HepG2 (cell line): ENCODE measurements at regions not wholly inside any gene's neighbourhood (a gene's known extent, or its start where the extent isn't known, plus 50 kb on each side); places are given as distances from the start of the nearest gene placed in this dataset.

Source experiments
- ATAC-seq: fragments of 200-7000 bp; cut with Tn5 transposase; 3 replicates; pipeline ENCODE4 v1.9.1; 2020; ENCODE audit warnings: mild to moderate bottlenecking, moderate library complexity
- BruUV-seq: library from RNA; stranded (reverse); fragments of 400-500 nt; replicated peaks from 2 replicates; lab custom pipeline; 2021; lab: Mats Ljungman, UMichigan
- CTCF ChIA-PET: fragments of 300-600 bp; formaldehyde crosslinking; extraction: SDS; loops from one replicate; lab custom pipeline; 2021; ENCODE audit warnings: low total read pairs, inconsistent platforms, low intra/inter-chr PET ratio; lab: Yijun Ruan, JAX
- POLR2A ChIA-PET: fragments of 350-600 bp; sonication (Branson Sonifier 250); formaldehyde crosslinking; loops from one replicate; lab custom pipeline; 2020; ENCODE audit warnings: antibody characterized with exemption, inconsistent platforms; lab: Yijun Ruan, JAX
- DNase-seq: peaks from one replicate; pipeline ENCODE4 v3.0.0-alpha.2; 2015; ENCODE audit warnings: low spot score
- FAIRE-seq: peaks from 3 replicates; lab custom pipeline; 2011; peaks lifted over from hg19 to GRCh38; lab: Jason Lieb, UNC
- H2AFZ ChIP-seq: one replicate; pipeline ENCODE4 v1.6.1; 2011; ENCODE audit warnings: low read length, inconsistent platforms
- H3K27ac ChIP-seq: fragments of 300-600 bp; 3 replicates; pipeline ENCODE4 v1.8.0; 2011; ENCODE audit warnings: mixed run types, mild to moderate bottlenecking, mixed read lengths, low read length, inconsistent platforms; ENCODE audit not compliant: insufficient read depth; ENCODE audit errors: extremely low read length
- H3K27me3 ChIP-seq, 2 experiments: fragments of 200-600 bp in 1 of 2; 2 replicates in 1 of 2; 3 replicates in 1 of 2; pipeline versions ENCODE4 v1.6.0 to v1.8.0; 2011; ENCODE audit warnings: low read length in 2 of 2, mild to moderate bottlenecking in 2 of 2, moderate library complexity in 2 of 2, inconsistent platforms in 1 of 2; ENCODE audit not compliant: insufficient read depth in 2 of 2, control insufficient read depth in 1 of 2
- H3K36me3 ChIP-seq, 2 experiments: fragments of 200-600 bp in 1 of 2; replicated peaks in 1 of 2; 2 replicates in 1 of 2; 3 replicates in 1 of 2; pipeline versions ENCODE4 v1.5.1 to v1.8.0; 2011; ENCODE audit warnings: low read length in 2 of 2, inconsistent platforms in 1 of 2; ENCODE audit not compliant: insufficient read depth in 2 of 2, control insufficient read depth in 1 of 2
- H3K4me1 ChIP-seq: 2 replicates; pipeline ENCODE4 v1.5.1; 2012; ENCODE audit warnings: low read length, inconsistent platforms; ENCODE audit not compliant: insufficient read depth
- H3K4me2 ChIP-seq: 2 replicates; pipeline ENCODE4 v1.6.0; 2011; ENCODE audit warnings: low read depth, low read length, inconsistent platforms
- H3K4me3 ChIP-seq, 3 experiments: fragments of 200-600 bp in 1 of 3; sonication (generic), shearing (Covaris generic) in 1 of 3; replicated peaks in 1 of 3; 2 replicates each; pipeline ENCODE4 v1.5.1; 2011 to 2016; ENCODE audit warnings: low read length in 3 of 3, inconsistent platforms in 2 of 3, low read depth in 2 of 3, mild to moderate bottlenecking in 2 of 3, control low read depth in 1 of 3, mixed read lengths in 1 of 3; ENCODE audit not compliant: insufficient read depth in 1 of 3
- H3K79me2 ChIP-seq: one replicate; pipeline ENCODE4 v1.6.1; 2011; ENCODE audit warnings: low read length, inconsistent platforms; ENCODE audit not compliant: insufficient read depth
- H3K9ac ChIP-seq: 2 replicates; pipeline ENCODE4 v1.6.0; 2011; ENCODE audit warnings: mild to moderate bottlenecking, low read depth, low read length, inconsistent platforms; ENCODE audit not compliant: insufficient read depth
- H3K9me3 ChIP-seq: 2 replicates; pipeline ENCODE4 v1.5.1; 2012; ENCODE audit warnings: mild to moderate bottlenecking, low read length
- H4K20me1 ChIP-seq: 2 replicates; pipeline ENCODE4 v1.6.0; 2011; ENCODE audit warnings: inconsistent platforms, mild to moderate bottlenecking, low read length, moderate library complexity; ENCODE audit not compliant: insufficient read depth
- KAT7 ChIP-seq: IDR thresholded peaks from 2 replicates; pipeline ENCODE4 v1.6.1; 2018; ENCODE audit warnings: borderline replicate concordance, missing compliant biosample characterization
- MATR3 ChIP-seq: sonication (generic); formaldehyde crosslinking; IDR thresholded peaks from 2 replicates; pipeline ENCODE4 v1.4.0; 2020; ENCODE audit warnings: missing genetic modification reagents
- SALL2 ChIP-seq: sonication (generic); formaldehyde crosslinking; IDR thresholded peaks from 2 replicates; pipeline ENCODE4 v1.8.1; 2023; ENCODE audit warnings: mild to moderate bottlenecking, missing genetic modification reagents, inconsistent platforms
- SNAPC5 ChIP-seq: sonication (generic); formaldehyde crosslinking; IDR thresholded peaks from 2 replicates; pipeline ENCODE4 v1.8.1; 2023; ENCODE audit warnings: mild to moderate bottlenecking, missing genetic modification reagents, borderline replicate concordance
- YEATS2 ChIP-seq: sonication (generic); formaldehyde crosslinking; IDR thresholded peaks from 2 replicates; pipeline ENCODE4 v1.4.0; 2020; ENCODE audit warnings: missing genetic modification reagents, borderline replicate concordance
- ZBTB42 ChIP-seq: sonication (generic); formaldehyde crosslinking; IDR thresholded peaks from 2 replicates; pipeline ENCODE4 v1.5.0; 2020; ENCODE audit warnings: mild to moderate bottlenecking, missing genetic modification reagents
- ZGPAT ChIP-seq: IDR thresholded peaks from 2 replicates; pipeline ENCODE4 v1.6.1; 2016; ENCODE audit warnings: mild to moderate bottlenecking
- ZNF124 ChIP-seq: sonication (generic); formaldehyde crosslinking; IDR thresholded peaks from 2 replicates; pipeline ENCODE4 v1.4.0; 2020; ENCODE audit warnings: missing genetic modification reagents
- ZNF484 ChIP-seq: sonication (generic); formaldehyde crosslinking; IDR thresholded peaks from 2 replicates; pipeline ENCODE4 v1.5.1; 2020; ENCODE audit warnings: mild to moderate bottlenecking, low read depth, missing genetic modification reagents, borderline replicate concordance
- ZSCAN9 ChIP-seq: IDR thresholded peaks from 2 replicates; pipeline ENCODE4 v1.6.1; 2016; ENCODE audit warnings: borderline replicate concordance
- WGBS: methylation state at CpG from one replicate; pipeline ENCODE4 v1.1.6; 2017; ENCODE audit warnings: low lambda C conversion rate; 5-methylcytosine and 5-hydroxymethylcytosine counted together
- in situ Hi-C: cut with HindIII; loops from 2 replicates; pipeline ENCODE4 v1.10.0; 2017; ENCODE audit warnings: low pct_unique_long_range_greater_than_20kb; ENCODE audit not compliant: extremely low pct_ligation_motif_present
- intact Hi-C: fragments of 100-400 bp; cut with micrococcal nuclease; formaldehyde crosslinking; loops from one replicate; pipeline ENCODE4 v1.10.0; 2022; ENCODE audit not compliant: unreplicated experiment
- TF ChIP-seq, protein P1 (sequence below): sonication (generic); formaldehyde crosslinking; IDR thresholded peaks from 2 replicates; pipeline ENCODE4 v1.8.1; 2022; ENCODE audit warnings: mild to moderate bottlenecking, missing genetic modification reagents
- TF ChIP-seq, protein P2 (sequence below): sonication (generic); formaldehyde crosslinking; IDR thresholded peaks from 2 replicates; pipeline ENCODE4 v1.4.0; 2020; ENCODE audit warnings: missing genetic modification reagents, mild to moderate bottlenecking, borderline replicate concordance
- TF ChIP-seq, protein P3 (sequence below): sonication (generic); formaldehyde crosslinking; IDR thresholded peaks from 2 replicates; pipeline ENCODE4 v1.8.1; 2023; ENCODE audit warnings: missing genetic modification reagents, inconsistent platforms, borderline replicate concordance

DNA sequence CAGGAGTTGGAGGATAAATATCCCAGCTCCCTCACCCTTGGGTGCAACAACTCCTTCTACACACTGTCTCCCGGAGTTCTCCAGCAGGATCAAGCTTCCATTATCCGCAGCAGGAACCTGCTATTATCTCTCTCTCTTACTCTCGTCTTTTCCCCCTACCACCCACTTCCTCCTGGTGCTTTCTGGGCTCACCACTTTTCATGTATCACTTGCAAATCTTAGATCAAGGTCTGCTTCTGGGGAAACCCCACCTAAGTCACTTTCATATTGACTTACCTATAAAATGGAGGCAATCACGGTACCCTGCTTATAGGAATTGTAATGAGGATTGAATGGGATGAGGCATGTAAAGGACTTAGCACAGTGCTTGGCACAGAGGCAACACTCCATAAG, 589.5 kb downstream of the BCOR start:
- DNase-seq, result no peak
- WGBS, result 0% methylated on average over 4 of the region's 4 CpGs
- Histone ChIP-seq H3K27ac (no peak overlapping the region), H3K4me1 (no peaks in the 10 kb centered on the region), H2AFZ (no peak overlapping the region), H3K9me3 (peaks cover 8% of the 10 kb centered on the region; the same call in 1 of the 2 replicates), H3K79me2 (no peaks in the 10 kb centered on the region)
- no TSS peak for BruUV-seq
- in situ Hi-C loops, result no loop called here
- ATAC-seq, result no peak
- CTCF ChIA-PET, result no interaction called here
- POLR2A ChIA-PET, result no interaction called here
- no peak for TF ChIP-seq SALL2 (CRISPR knock-in tag)
- TF ChIP-seq, protein P1, sequence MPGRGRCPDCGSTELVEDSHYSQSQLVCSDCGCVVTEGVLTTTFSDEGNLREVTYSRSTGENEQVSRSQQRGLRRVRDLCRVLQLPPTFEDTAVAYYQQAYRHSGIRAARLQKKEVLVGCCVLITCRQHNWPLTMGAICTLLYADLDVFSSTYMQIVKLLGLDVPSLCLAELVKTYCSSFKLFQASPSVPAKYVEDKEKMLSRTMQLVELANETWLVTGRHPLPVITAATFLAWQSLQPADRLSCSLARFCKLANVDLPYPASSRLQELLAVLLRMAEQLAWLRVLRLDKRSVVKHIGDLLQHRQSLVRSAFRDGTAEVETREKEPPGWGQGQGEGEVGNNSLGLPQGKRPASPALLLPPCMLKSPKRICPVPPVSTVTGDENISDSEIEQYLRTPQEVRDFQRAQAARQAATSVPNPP (CRISPR knock-in tag), result no peak
- no peak for TF ChIP-seq ZNF124 (CRISPR knock-in tag)
- TF ChIP-seq, protein P2, sequence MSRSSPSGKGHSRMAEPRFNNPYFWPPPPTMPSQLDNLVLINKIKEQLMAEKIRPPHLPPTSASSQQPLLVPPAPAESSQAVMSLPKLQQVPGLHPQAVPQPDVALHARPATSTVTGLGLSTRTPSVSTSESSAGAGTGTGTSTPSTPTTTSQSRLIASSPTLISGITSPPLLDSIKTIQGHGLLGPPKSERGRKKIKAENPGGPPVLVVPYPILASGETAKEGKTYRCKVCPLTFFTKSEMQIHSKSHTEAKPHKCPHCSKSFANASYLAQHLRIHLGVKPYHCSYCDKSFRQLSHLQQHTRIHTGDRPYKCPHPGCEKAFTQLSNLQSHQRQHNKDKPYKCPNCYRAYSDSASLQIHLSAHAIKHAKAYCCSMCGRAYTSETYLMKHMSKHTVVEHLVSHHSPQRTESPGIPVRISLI (CRISPR knock-in tag), result no peak
- TF ChIP-seq, protein P3, sequence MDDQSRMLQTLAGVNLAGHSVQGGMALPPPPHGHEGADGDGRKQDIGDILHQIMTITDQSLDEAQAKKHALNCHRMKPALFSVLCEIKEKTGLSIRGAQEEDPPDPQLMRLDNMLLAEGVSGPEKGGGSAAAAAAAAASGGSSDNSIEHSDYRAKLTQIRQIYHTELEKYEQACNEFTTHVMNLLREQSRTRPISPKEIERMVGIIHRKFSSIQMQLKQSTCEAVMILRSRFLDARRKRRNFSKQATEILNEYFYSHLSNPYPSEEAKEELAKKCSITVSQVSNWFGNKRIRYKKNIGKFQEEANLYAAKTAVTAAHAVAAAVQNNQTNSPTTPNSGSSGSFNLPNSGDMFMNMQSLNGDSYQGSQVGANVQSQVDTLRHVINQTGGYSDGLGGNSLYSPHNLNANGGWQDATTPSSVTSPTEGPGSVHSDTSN (CRISPR knock-in tag), result no peak
- TF ChIP-seq ZGPAT (CRISPR knock-in tag), result no peak
- TF ChIP-seq ZNF484, result no peak
- no peak for TF ChIP-seq ZSCAN9 (CRISPR knock-in tag)
- no peak for TF ChIP-seq MATR3 (CRISPR knock-in tag)
- no peak for TF ChIP-seq SNAPC5 (CRISPR knock-in tag)
- no peak for TF ChIP-seq ZBTB42 (CRISPR knock-in tag)
- TF ChIP-seq KAT7 (CRISPR knock-in tag), result no peak
- TF ChIP-seq YEATS2, result no peak
- TF ChIP-seq, all 625 proteins: peak for 0
- H3K4me2 ChIP-seq, result no peak overlapping the region
- no peaks in the 10 kb centered on the region for H3K27me3 ChIP-seq
- intact Hi-C loops, result no loop called here
- FAIRE-seq, result no peak
- no peaks in the 10 kb centered on the region for H4K20me1 ChIP-seq
- H3K4me3 ChIP-seq, result no peak overlapping the region
- H3K36me3 ChIP-seq, result no peaks in the 10 kb centered on the region
- H3K9ac ChIP-seq, result no peak overlapping the region
